ENCODE measurements at regions not wholly inside any gene's neighbourhood (a gene's known extent, or its start where the extent isn't known, plus 50 kb on each side); places are given as distances from the start of the nearest gene placed in this dataset.

- H3K27ac ChIP-seq = no peak overlapping the region
- no peak overlapping the region for H3K4me3 ChIP-seq
Observed at GRCh38 chr12:34388636-34389377, 366.5 kb downstream of the ALG10 start.

GRCh38 chr12:34389378-34390170 is 367.3 kb downstream of the ALG10 start:
- no peak overlapping the region for H3K4me3 ChIP-seq
- H3K27ac ChIP-seq = no peak overlapping the region

GRCh38 chr12:34390171-34390841 is 368.0 kb downstream of the ALG10 start:
- Histone ChIP-seq H3K4me3 (no peak overlapping the region), H3K27ac (no peak overlapping the region)

- Histone ChIP-seq H3K27ac (no peak overlapping the region), H3K4me3 (no peak overlapping the region)
Observed at GRCh38 chr12:34390846-34391700, 368.8 kb downstream of the ALG10 start.

GRCh38 chr12:34391771-34392581 is 369.7 kb downstream of the ALG10 start:
- H3K4me3 ChIP-seq = no peak overlapping the region
- H3K27ac ChIP-seq = no peak overlapping the region

- Histone ChIP-seq H3K4me3 (no peak overlapping the region), H3K27ac (no peak overlapping the region)
Observed at GRCh38 chr12:34392741-34393085, 370.4 kb downstream of the ALG10 start.

- H3K4me3 ChIP-seq = no peak overlapping the region
- no peak overlapping the region for H3K27ac ChIP-seq
Observed at GRCh38 chr12:34393086-34393820, 371.0 kb downstream of the ALG10 start.

- H3K4me3 ChIP-seq = no peak overlapping the region
- H3K27ac ChIP-seq = no peak overlapping the region
Observed at GRCh38 chr12:34393821-34394150, 371.5 kb downstream of the ALG10 start.

- Histone ChIP-seq H3K27ac (no peak overlapping the region), H3K4me3 (no peak overlapping the region)
Observed at GRCh38 chr12:34394211-34395055, 372.1 kb downstream of the ALG10 start.

GRCh38 chr12:34395056-34396005 is 373.0 kb downstream of the ALG10 start:
- no peak overlapping the region for H3K27ac ChIP-seq
- no peak overlapping the region for H3K4me3 ChIP-seq

GRCh38 chr12:34396006-34396860 is 373.9 kb downstream of the ALG10 start:
- no peak overlapping the region for H3K4me3 ChIP-seq

GRCh38 chr12:34396861-34397590 is 374.7 kb downstream of the ALG10 start:
- H3K4me3 ChIP-seq = no peak overlapping the region
- H3K27ac ChIP-seq = no peak overlapping the region

More at GRCh38 chr12:34396006-34396860, 373.9 kb downstream of the ALG10 start:
- no peak overlapping the region for H3K27ac ChIP-seq

- Histone ChIP-seq H3K27ac (no peak overlapping the region), H3K4me3 (no peak overlapping the region)
Observed at GRCh38 chr12:34397591-34398365, 375.5 kb downstream of the ALG10 start.

GRCh38 chr12:34398366-34398705 is 376.0 kb downstream of the ALG10 start:
- Histone ChIP-seq H3K4me3 (no peak overlapping the region), H3K27ac (no peak overlapping the region)
